Activated B cell treated with CpG ODN at 0.5 μM for 24 hours (primary cell): ENCODE measurements at regions not wholly inside any gene's neighbourhood (a gene's known extent, or its start where the extent isn't known, plus 50 kb on each side); places are given as distances from the start of the nearest gene placed in this dataset.

ENCODE experiments used
- ATAC-seq: fragments of 200-7000 bp; cut with Tn5 transposase; one replicate; pipeline ENCODE4 v1.10.0; 2021; ENCODE audit warnings: low read depth, mild to moderate bottlenecking, moderate library complexity
- CTCF ChIA-PET: fragments of 350-600 bp; sonication (Branson Sonifier 250); formaldehyde crosslinking; loops from one replicate; lab custom pipeline; 2021; ENCODE audit warnings: antibody characterized with exemption; lab: Charles Lee
- POLR2A ChIA-PET: fragments of 350-600 bp; sonication (Branson Sonifier 250); formaldehyde crosslinking; loops from one replicate; lab custom pipeline; 2021; ENCODE audit warnings: antibody characterized with exemption; lab: Charles Lee
- DNase-seq: peaks from one replicate; pipeline ENCODE4 v3.0.0; 2022
- H3K27ac Mint-ChIP-seq: one replicate; pipeline ENCODE4 v1.8.0; 2020; ENCODE audit warnings: mixed read lengths
- H3K27me3 Mint-ChIP-seq: one replicate; pipeline ENCODE4 v1.8.0; 2021; ENCODE audit warnings: mixed read lengths
- H3K36me3 Mint-ChIP-seq: one replicate; pipeline ENCODE4 v1.8.0; 2021; ENCODE audit warnings: low read depth, mixed read lengths
- H3K4me1 Mint-ChIP-seq: one replicate; pipeline ENCODE4 v1.8.0; 2021; ENCODE audit warnings: mixed read lengths
- H3K4me3 Mint-ChIP-seq: one replicate; pipeline ENCODE4 v1.8.0; 2020; ENCODE audit warnings: mild to moderate bottlenecking, mixed read lengths
- H3K9me3 Mint-ChIP-seq: one replicate; pipeline ENCODE4 v1.8.0; 2020; ENCODE audit warnings: mixed read lengths
- intact Hi-C: fragments of 100-400 bp; cut with micrococcal nuclease; formaldehyde crosslinking; loops from one replicate; pipeline ENCODE4 v1.15.1; 2024
- TF ChIP-seq, protein P1 (sequence below): fragments of 200-600 bp; IDR thresholded peaks from one replicate; pipeline ENCODE4 v1.8.0; 2022; ENCODE audit warnings: antibody characterized with exemption, mild to moderate bottlenecking

DNA sequence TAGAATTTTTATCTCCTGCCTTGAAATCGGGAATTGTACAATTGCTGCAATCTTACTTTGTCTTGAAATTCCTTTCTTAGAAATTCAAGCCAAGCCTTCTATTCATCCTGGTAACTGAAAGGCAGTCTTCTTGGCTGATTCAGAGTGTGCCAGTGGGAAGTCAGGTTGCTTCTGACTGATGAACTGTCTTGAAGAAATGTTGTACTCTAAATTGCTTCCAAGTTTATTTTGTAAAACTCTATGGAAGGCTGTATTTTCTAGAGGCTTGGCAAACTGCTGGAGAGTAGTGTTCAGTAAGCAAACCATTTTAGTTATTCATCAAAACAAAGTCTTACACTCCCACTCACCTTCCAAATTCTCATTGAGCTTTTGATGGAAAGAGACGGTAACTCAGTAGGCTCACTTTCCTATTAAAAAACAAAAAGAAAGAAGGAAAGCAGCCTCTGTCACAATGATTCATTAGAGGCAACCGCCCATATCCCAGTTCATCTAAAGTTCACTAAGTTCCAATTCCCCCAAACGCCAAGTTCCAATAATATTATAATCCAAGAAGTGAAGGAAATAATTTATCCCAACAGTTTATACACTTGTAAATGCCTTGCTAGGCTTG is 187.9 kb upstream of the MALRD1 start:
- intact Hi-C loops = no loop called here
- POLR2A ChIA-PET = no interaction called here
- H3K4me3 Mint-ChIP-seq = no peak overlapping the region
- H3K36me3 Mint-ChIP-seq = no peaks in the 10 kb centered on the region
- CTCF ChIA-PET = interaction anchor here (1.1 kb wide), 1 partner anchor 11 kb away, joined by 3 read pairs; no protein-coding TSS in a partner anchor
- H3K27me3 Mint-ChIP-seq = no peaks in the 10 kb centered on the region
- peaks cover 10% of the 10 kb centered on the region for H3K9me3 Mint-ChIP-seq
- no peaks in the 10 kb centered on the region for H3K4me1 Mint-ChIP-seq
- TF ChIP-seq, protein P1, sequence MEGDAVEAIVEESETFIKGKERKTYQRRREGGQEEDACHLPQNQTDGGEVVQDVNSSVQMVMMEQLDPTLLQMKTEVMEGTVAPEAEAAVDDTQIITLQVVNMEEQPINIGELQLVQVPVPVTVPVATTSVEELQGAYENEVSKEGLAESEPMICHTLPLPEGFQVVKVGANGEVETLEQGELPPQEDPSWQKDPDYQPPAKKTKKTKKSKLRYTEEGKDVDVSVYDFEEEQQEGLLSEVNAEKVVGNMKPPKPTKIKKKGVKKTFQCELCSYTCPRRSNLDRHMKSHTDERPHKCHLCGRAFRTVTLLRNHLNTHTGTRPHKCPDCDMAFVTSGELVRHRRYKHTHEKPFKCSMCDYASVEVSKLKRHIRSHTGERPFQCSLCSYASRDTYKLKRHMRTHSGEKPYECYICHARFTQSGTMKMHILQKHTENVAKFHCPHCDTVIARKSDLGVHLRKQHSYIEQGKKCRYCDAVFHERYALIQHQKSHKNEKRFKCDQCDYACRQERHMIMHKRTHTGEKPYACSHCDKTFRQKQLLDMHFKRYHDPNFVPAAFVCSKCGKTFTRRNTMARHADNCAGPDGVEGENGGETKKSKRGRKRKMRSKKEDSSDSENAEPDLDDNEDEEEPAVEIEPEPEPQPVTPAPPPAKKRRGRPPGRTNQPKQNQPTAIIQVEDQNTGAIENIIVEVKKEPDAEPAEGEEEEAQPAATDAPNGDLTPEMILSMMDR = no peak
- DNase-seq (no peak), ATAC-seq (no peak)
- H3K27ac Mint-ChIP-seq = no peak overlapping the region

DNA sequence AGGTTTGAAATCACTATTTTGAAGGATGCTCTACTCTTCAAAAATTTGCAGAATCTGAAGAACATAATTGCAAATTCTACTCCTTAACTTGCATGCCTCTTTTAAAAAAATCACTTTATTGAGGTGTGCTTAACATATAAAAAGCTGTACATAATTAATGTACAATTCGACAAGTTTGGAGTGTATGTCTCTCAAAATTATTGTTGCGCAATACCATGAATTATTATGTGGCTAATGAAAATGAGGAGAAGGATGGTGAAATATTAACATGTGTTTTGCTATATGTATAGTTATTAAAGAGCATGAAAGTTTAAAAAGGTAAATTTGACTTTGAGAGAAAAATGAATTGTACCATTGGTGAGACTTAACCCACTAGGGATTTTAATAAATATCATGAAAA is 187.2 kb upstream of the MALRD1 start:
- DNase-seq (no peak), ATAC-seq (no peak)
- H3K36me3 Mint-ChIP-seq = no peaks in the 10 kb centered on the region
- TF ChIP-seq, protein P1 = no peak
- POLR2A ChIA-PET = no interaction called here
- no peaks in the 10 kb centered on the region for H3K4me1 Mint-ChIP-seq
- H3K9me3 Mint-ChIP-seq = peaks cover 10% of the 10 kb centered on the region
- no peaks in the 10 kb centered on the region for H3K27me3 Mint-ChIP-seq
- no peak overlapping the region for H3K4me3 Mint-ChIP-seq
- intact Hi-C loops = no loop called here
- no peak overlapping the region for H3K27ac Mint-ChIP-seq
- CTCF ChIA-PET = interaction anchor here (1.1 kb wide), 1 partner anchor 10 kb away, joined by 3 read pairs; no protein-coding TSS in a partner anchor

- POLR2A ChIA-PET = no interaction called here
- H3K27ac Mint-ChIP-seq = no peak overlapping the region
- TF ChIP-seq, protein P1 = no peak
- H3K4me1 Mint-ChIP-seq = no peaks in the 10 kb centered on the region
- DNase-seq (no peak), ATAC-seq (no peak)
- peaks cover 18% of the 10 kb centered on the region for H3K9me3 Mint-ChIP-seq
- CTCF ChIA-PET = no interaction called here
- intact Hi-C loops = no loop called here
- H3K4me3 Mint-ChIP-seq = no peak overlapping the region
- H3K27me3 Mint-ChIP-seq = no peaks in the 10 kb centered on the region
- H3K36me3 Mint-ChIP-seq = no peaks in the 10 kb centered on the region
Measured at GRCh38 chr10:18866852-18867251, 181.7 kb upstream of the MALRD1 start.

GRCh38 chr10:18868919-18869318 is 179.7 kb upstream of the MALRD1 start:
- no peak overlapping the region for H3K4me3 Mint-ChIP-seq
- TF ChIP-seq, protein P1 = no peak
- DNase-seq (no peak), ATAC-seq (no peak)
- no peaks in the 10 kb centered on the region for H3K4me1 Mint-ChIP-seq
- H3K27me3 Mint-ChIP-seq = no peaks in the 10 kb centered on the region
- H3K9me3 Mint-ChIP-seq = peaks cover 13% of the 10 kb centered on the region
- H3K27ac Mint-ChIP-seq = no peak overlapping the region
- intact Hi-C loops = no loop called here
- H3K36me3 Mint-ChIP-seq = no peaks in the 10 kb centered on the region
- POLR2A ChIA-PET = no interaction called here
- CTCF ChIA-PET = no interaction called here

- POLR2A ChIA-PET = no interaction called here
- TF ChIP-seq, protein P1 = no peak
- CTCF ChIA-PET = no interaction called here
- no peaks in the 10 kb centered on the region for H3K4me1 Mint-ChIP-seq
- H3K9me3 Mint-ChIP-seq = peaks cover 12% of the 10 kb centered on the region
- no peak overlapping the region for H3K4me3 Mint-ChIP-seq
- no peaks in the 10 kb centered on the region for H3K27me3 Mint-ChIP-seq
- H3K36me3 Mint-ChIP-seq = no peaks in the 10 kb centered on the region
- DNase-seq (no peak), ATAC-seq (no peak)
- no peak overlapping the region for H3K27ac Mint-ChIP-seq
- intact Hi-C loops = no loop called here
Measured at GRCh38 chr10:18875477-18875876, 173.1 kb upstream of the MALRD1 start.
